Caco-2 (cell line): ENCODE measurements at regions not wholly inside any gene's neighbourhood (a gene's known extent, or its start where the extent isn't known, plus 50 kb on each side); places are given as distances from the start of the nearest gene placed in this dataset.

ENCODE experiments used
- BruUV-seq: library from RNA; stranded (reverse); fragments of 400-500 nt; replicated peaks from 2 replicates; lab custom pipeline; 2021; lab: Mats Ljungman, UMichigan
- CTCF ChIA-PET: fragments of 300-600 bp; sonication (Branson Sonifier 250); formaldehyde crosslinking; loops from one replicate; lab custom pipeline; 2022; ENCODE audit warnings: antibody characterized with exemption; lab: Charles Lee
- POLR2A ChIA-PET: fragments of 300-600 bp; sonication (Branson Sonifier 250); formaldehyde crosslinking; loops from one replicate; lab custom pipeline; 2022; ENCODE audit warnings: antibody characterized with exemption; lab: Charles Lee
- DNase-seq, 2 experiments: peaks; one replicate each; pipeline versions ENCODE4 v3.0.0 to v3.0.0-alpha.2; 2020 to 2022
- H3K27me3 ChIP-seq: replicated peaks from 2 replicates; pipeline ENCODE4 v1.6.0; 2011; ENCODE audit warnings: low read length; ENCODE audit not compliant: control insufficient read depth, insufficient read depth
- H3K36me3 ChIP-seq: 2 replicates; pipeline ENCODE4 v1.5.1; 2011; ENCODE audit warnings: low read length; ENCODE audit not compliant: control insufficient read depth, insufficient read depth
- H3K4me1 ChIP-seq: fragments of 250-450 bp; sonication (Bioruptor Pico); 2 replicates; pipeline ENCODE4 v1.5.1; 2020; ENCODE audit warnings: mild to moderate bottlenecking
- H3K4me3 ChIP-seq: 2 replicates; pipeline ENCODE4 v1.5.1; 2011; ENCODE audit warnings: low read depth, mild to moderate bottlenecking, control low read depth, low read length
- H3K9me3 ChIP-seq: fragments of 250-450 bp; sonication (Bioruptor Pico); 2 replicates; pipeline ENCODE4 v1.5.1; 2020; ENCODE audit warnings: mild to moderate bottlenecking, moderate library complexity
- H3K27ac Mint-ChIP-seq: one replicate; pipeline ENCODE4 v1.8.0; 2022; ENCODE audit warnings: mixed read lengths; ENCODE audit not compliant: unreplicated experiment
- H3K27me3 Mint-ChIP-seq: one replicate; pipeline ENCODE4 v1.8.0; 2022; ENCODE audit warnings: mixed read lengths; ENCODE audit not compliant: insufficient read depth, unreplicated experiment
- H3K36me3 Mint-ChIP-seq: one replicate; pipeline ENCODE4 v1.8.0; 2022; ENCODE audit warnings: mild to moderate bottlenecking, mixed read lengths; ENCODE audit not compliant: insufficient read depth, unreplicated experiment
- H3K4me1 Mint-ChIP-seq: one replicate; pipeline ENCODE4 v1.8.0; 2022; ENCODE audit warnings: low read depth, mixed read lengths; ENCODE audit not compliant: unreplicated experiment
- H3K4me3 Mint-ChIP-seq: one replicate; pipeline ENCODE4 v1.8.0; 2022; ENCODE audit warnings: mild to moderate bottlenecking, moderate library complexity, mixed read lengths; ENCODE audit not compliant: unreplicated experiment
- H3K9me3 Mint-ChIP-seq: one replicate; pipeline ENCODE4 v1.8.0; 2022; ENCODE audit warnings: mixed read lengths; ENCODE audit not compliant: unreplicated experiment
- CTCF ChIP-seq, 2 experiments: fragments of 200-600 bp in 1 of 2; IDR thresholded peaks; 1 replicate in 1 of 2; 2 replicates in 1 of 2; pipeline versions ENCODE4 v1.5.1 to v1.8.0; 2011 to 2022; ENCODE audit warnings: antibody characterized with exemption in 1 of 2, control low read depth in 1 of 2, inconsistent platforms in 1 of 2, low read depth in 1 of 2, low read length in 1 of 2, mild to moderate bottlenecking in 1 of 2, moderate library complexity in 1 of 2; ENCODE audit not compliant: insufficient read depth in 1 of 2, severe bottlenecking in 1 of 2, unreplicated experiment in 1 of 2
- intact Hi-C: fragments of 100-400 bp; cut with micrococcal nuclease; formaldehyde crosslinking; loops from one replicate; pipeline ENCODE4 v1.10.0; 2022; ENCODE audit not compliant: unreplicated experiment

DNA sequence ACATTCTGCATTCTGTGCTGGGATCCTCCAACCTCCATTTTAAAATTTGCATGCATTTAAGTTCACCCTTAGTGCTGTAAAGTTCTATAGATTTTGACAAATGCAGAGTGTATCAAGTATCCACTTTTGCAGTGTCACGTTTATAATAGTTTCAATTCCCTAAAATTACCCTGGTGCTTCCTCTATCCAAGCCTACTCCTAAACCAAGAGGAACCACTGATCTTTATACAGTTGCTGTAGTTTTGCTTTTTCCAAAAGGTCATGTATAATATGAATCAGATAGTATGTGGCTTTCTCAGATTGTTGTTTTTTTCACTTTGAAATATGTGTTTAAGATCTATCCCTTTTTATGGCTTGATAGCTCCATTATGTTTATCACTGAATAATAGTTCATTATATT, 468.4 kb upstream of the CDH6 start:
- H3K27ac Mint-ChIP-seq = no peak overlapping the region
- BruUV-seq = no TSS peak
- no peak for DNase-seq
- POLR2A ChIA-PET = no interaction called here
- Histone ChIP-seq H3K4me3 (no peak overlapping the region), H3K27me3 (no peaks in the 10 kb centered on the region), H3K4me1 (no peaks in the 10 kb centered on the region), H3K9me3 (peaks cover 6% of the 10 kb centered on the region; the same call in 1 of the 2 replicates), H3K36me3 (no peaks in the 10 kb centered on the region)
- no peak for TF ChIP-seq CTCF (IDR thresholded peaks at IDR 0.05; ENCODE audit: insufficient read depth in 1 of 2, low read depth in 1 of 2, low read length in 1 of 2, severe bottlenecking in 1 of 2, unreplicated experiment in 1 of 2)
- H3K9me3 Mint-ChIP-seq = no peaks in the 10 kb centered on the region
- no peak overlapping the region for H3K4me3 Mint-ChIP-seq
- intact Hi-C loops = no loop called here
- H3K27me3 Mint-ChIP-seq = no peaks in the 10 kb centered on the region
- CTCF ChIA-PET = no interaction called here
- H3K36me3 Mint-ChIP-seq = no peaks in the 10 kb centered on the region
- no peaks in the 10 kb centered on the region for H3K4me1 Mint-ChIP-seq

GRCh38 chr5:30698217-30698616, 495.3 kb upstream of the CDH6 start:
- H3K9me3 ChIP-seq = no peaks in the 10 kb centered on the region; the same call in 1 of the 2 replicates
- no peak for TF ChIP-seq CTCF (IDR thresholded peaks at IDR 0.05; ENCODE audit: insufficient read depth in 1 of 2, low read depth in 1 of 2, low read length in 1 of 2, severe bottlenecking in 1 of 2, unreplicated experiment in 1 of 2)
- no peaks in the 10 kb centered on the region for H3K36me3 ChIP-seq
- H3K4me3 Mint-ChIP-seq = no peak overlapping the region
- H3K27me3 Mint-ChIP-seq = peaks cover 4% of the 10 kb centered on the region
- no peak overlapping the region for H3K4me3 ChIP-seq
- no peak overlapping the region for H3K27ac Mint-ChIP-seq
- H3K4me1 ChIP-seq = no peaks in the 10 kb centered on the region
- ChIA-PET POLR2A (no interaction called here), CTCF (no interaction called here)
- DNase-seq = no peak
- H3K27me3 ChIP-seq = no peaks in the 10 kb centered on the region
- intact Hi-C loops = no loop called here
- no TSS peak for BruUV-seq
- no peaks in the 10 kb centered on the region for H3K36me3 Mint-ChIP-seq
- no peaks in the 10 kb centered on the region for H3K4me1 Mint-ChIP-seq
- H3K9me3 Mint-ChIP-seq = peaks cover 37% of the 10 kb centered on the region

- Mint-ChIP-seq H3K4me3 (no peak overlapping the region), H3K27ac (no peak overlapping the region), H3K9me3 (peaks cover 14% of the 10 kb centered on the region), H3K27me3 (peaks cover 10% of the 10 kb centered on the region), H3K4me1 (no peaks in the 10 kb centered on the region), H3K36me3 (no peaks in the 10 kb centered on the region)
- Histone ChIP-seq H3K27me3 (no peaks in the 10 kb centered on the region), H3K36me3 (no peaks in the 10 kb centered on the region), H3K9me3 (no peaks in the 10 kb centered on the region), H3K4me3 (no peak overlapping the region), H3K4me1 (no peaks in the 10 kb centered on the region)
- intact Hi-C loops = no loop called here
- POLR2A ChIA-PET = no interaction called here
- no peak for DNase-seq
- no TSS peak for BruUV-seq
- TF ChIP-seq CTCF (IDR thresholded peaks at IDR 0.05; ENCODE audit: insufficient read depth in 1 of 2, low read depth in 1 of 2, low read length in 1 of 2, severe bottlenecking in 1 of 2, unreplicated experiment in 1 of 2) = no peak
- CTCF ChIA-PET = interaction anchor here (0.6 kb wide), 1 partner anchor 328 kb away, joined by 3 read pairs; no protein-coding TSS in a partner anchor
Measured at GRCh38 chr5:30693326-30693725, 500.2 kb upstream of the CDH6 start.
